Common myeloid progenitor, CD34-positive (primary cell): ENCODE measurements at regions not wholly inside any gene's neighbourhood (a gene's known extent, or its start where the extent isn't known, plus 50 kb on each side); places are given as distances from the start of the nearest gene placed in this dataset.

Source experiments
- CTCF ChIA-PET: fragments of 350-600 bp; sonication (Branson Sonifier 250); formaldehyde crosslinking; loops from one replicate; lab custom pipeline; 2021; ENCODE audit warnings: antibody characterized with exemption; lab: Charles Lee
- POLR2A ChIA-PET: fragments of 350-600 bp; sonication (Branson Sonifier 250); formaldehyde crosslinking; loops from one replicate; lab custom pipeline; 2021; ENCODE audit warnings: antibody characterized with exemption; lab: Charles Lee
- DNase-seq, 3 donors: peaks; one replicate each; pipeline versions ENCODE4 v3.0.0 to v3.0.0-alpha.2; 2013
- H3K27ac ChIP-seq, 2 experiments: 1 replicate in 1 of 2; 2 replicates in 1 of 2; pipeline ENCODE4 v1.7.0; 2013; ENCODE audit warnings: inconsistent platforms in 2 of 2, low read length in 2 of 2, mild to moderate bottlenecking in 2 of 2, low read depth in 1 of 2, moderate library complexity in 1 of 2; ENCODE audit not compliant: severe bottlenecking in 2 of 2, insufficient read depth in 1 of 2, poor library complexity in 1 of 2
- H3K27me3 ChIP-seq, 5 experiments: replicated peaks in 2 of 5; 1 replicate in 3 of 5; 2 replicates in 2 of 5; pipeline versions ENCODE4 v1.6.1 to v1.7.0; 2013; ENCODE audit warnings: low read length in 4 of 5, mild to moderate bottlenecking in 2 of 5, moderate library complexity in 2 of 5, inconsistent platforms in 1 of 5; ENCODE audit not compliant: insufficient read depth in 5 of 5, control insufficient read depth in 4 of 5
- H3K36me3 ChIP-seq, 4 experiments: 1 replicate in 2 of 4; 2 replicates in 2 of 4; pipeline versions ENCODE4 v1.6.1 to v1.7.0; 2013; ENCODE audit warnings: low read length in 3 of 4, control low read depth in 1 of 4, mild to moderate bottlenecking in 1 of 4; ENCODE audit not compliant: control insufficient read depth in 4 of 4, insufficient read depth in 4 of 4
- H3K4me1 ChIP-seq, 4 experiments: 1 replicate in 3 of 4; 2 replicates in 1 of 4; pipeline versions ENCODE4 v1.6.1 to v1.7.1; 2013; ENCODE audit warnings: low read length in 3 of 4, mild to moderate bottlenecking in 3 of 4, control low read depth in 1 of 4, inconsistent platforms in 1 of 4, moderate library complexity in 1 of 4; ENCODE audit not compliant: control insufficient read depth in 4 of 4, insufficient read depth in 4 of 4; ENCODE audit errors: control extremely low read depth in 1 of 4
- H3K4me3 ChIP-seq, 7 experiments: 1 replicate in 4 of 7; 2 replicates in 3 of 7; pipeline versions ENCODE4 v1.5.1 to v1.7.0; 2013; ENCODE audit warnings: mild to moderate bottlenecking in 7 of 7, low read length in 6 of 7, moderate library complexity in 6 of 7, inconsistent platforms in 2 of 7, low read depth in 2 of 7, control low read depth in 1 of 7; ENCODE audit not compliant: insufficient read depth in 4 of 7, control insufficient read depth in 1 of 7; ENCODE audit errors: extremely low read depth in 1 of 7
- H3K9me3 ChIP-seq, 5 experiments: 1 replicate in 4 of 5; 2 replicates in 1 of 5; pipeline versions ENCODE4 v1.6.1 to v1.7.1; 2013; ENCODE audit warnings: low read length in 4 of 5, mild to moderate bottlenecking in 2 of 5, inconsistent platforms in 1 of 5, low read depth in 1 of 5, moderate library complexity in 1 of 5; ENCODE audit not compliant: control insufficient read depth in 4 of 5, insufficient read depth in 2 of 5; ENCODE audit errors: control extremely low read depth in 1 of 5
- WGBS: methylation state at CpG from one replicate; pipeline ENCODE4 v1.1.5; 2013; ENCODE audit not compliant: insufficient coverage; 5-methylcytosine and 5-hydroxymethylcytosine counted together

- ChIA-PET POLR2A (no interaction called here), CTCF (interaction anchor here (1.6 kb wide), 1 partner anchor 13 kb away, joined by 4 read pairs; no protein-coding TSS in a partner anchor)
- Histone ChIP-seq H3K27me3 (no peaks in the 10 kb centered on the region), H3K36me3 (peaks cover 0 to 2% (median 0%) of the 10 kb centered on the region in 4 experiments), H3K4me3 (no peak overlapping the region), H3K9me3 (peaks cover 0 to 3% (median 0%) of the 10 kb centered on the region in 5 experiments), H3K27ac (no peak overlapping the region), H3K4me1 (no peaks in the 10 kb centered on the region)
- 94% methylated on average over 3 of the region's 4 CpGs for WGBS
- no peak for DNase-seq
These were observed 127.9 kb upstream of the TARS1 start for GRCh38 chr5:33312571-33313549.

- H3K27me3 ChIP-seq = no peaks in the 10 kb centered on the region
- H3K27ac ChIP-seq = no peak overlapping the region
- peaks cover 0 to 2% (median 0%) of the 10 kb centered on the region in 4 experiments for H3K36me3 ChIP-seq
- 100% methylated on average over 1 of the region's 1 CpG for WGBS
- CTCF ChIA-PET = interaction anchor here (1.1 to 1.4 kb wide), 2 partner anchors 15 to 607 kb away, joined by 3 to 4 read pairs; no protein-coding TSS in a partner anchor
- peaks cover 0 to 12% (median 7%) of the 10 kb centered on the region in 4 experiments for H3K4me1 ChIP-seq
- no peak overlapping the region for H3K4me3 ChIP-seq
- DNase-seq = no peak
- POLR2A ChIA-PET = no interaction called here
- peaks cover 0 to 3% (median 0%) of the 10 kb centered on the region in 5 experiments for H3K9me3 ChIP-seq
These were observed 125.6 kb upstream of the TARS1 start for GRCh38 chr5:33315189-33315588.

GRCh38 chr5:33316773-33317172 lies 124.0 kb upstream of the TARS1 start:
- peaks cover 0 to 3% (median 0%) of the 10 kb centered on the region in 5 experiments for H3K9me3 ChIP-seq

GRCh38 chr5:33317271-33317670 lies 123.5 kb upstream of the TARS1 start:
- Histone ChIP-seq H3K4me1 (peaks cover 0 to 14% (median 8%) of the 10 kb centered on the region in 4 experiments), H3K9me3 (peaks cover 0 to 3% (median 0%) of the 10 kb centered on the region in 5 experiments), H3K4me3 (no peak overlapping the region), H3K27me3 (no peaks in the 10 kb centered on the region), H3K27ac (no peak overlapping the region), H3K36me3 (peaks cover 0 to 2% (median 0%) of the 10 kb centered on the region in 4 experiments)
- POLR2A ChIA-PET = no interaction called here
- CTCF ChIA-PET = interaction anchor here (1.2 kb wide), 1 partner anchor 51 kb away, joined by 3 read pairs; no protein-coding TSS in a partner anchor
- no peak for DNase-seq
- no CpG with 5 or more reads among the region's 2 CpGs for WGBS

More at GRCh38 chr5:33316773-33317172, 124.0 kb upstream of the TARS1 start:
- no peak overlapping the region for H3K27ac ChIP-seq
- DNase-seq = no peak
- peaks cover 0 to 14% (median 8%) of the 10 kb centered on the region in 4 experiments for H3K4me1 ChIP-seq
- CTCF ChIA-PET = no interaction called here
- H3K4me3 ChIP-seq = no peak overlapping the region
- POLR2A ChIA-PET = no interaction called here
- no peaks in the 10 kb centered on the region for H3K27me3 ChIP-seq
- H3K36me3 ChIP-seq = peaks cover 0 to 2% (median 0%) of the 10 kb centered on the region in 4 experiments
- WGBS = no CpG with 5 or more reads among the region's 1 CpG

- H3K4me1 ChIP-seq = peaks cover 0 to 14% (median 8%) of the 10 kb centered on the region in 4 experiments
- H3K27ac ChIP-seq = no peak overlapping the region
- CTCF ChIA-PET = interaction anchor here (1.0 to 1.6 kb wide), 3 partner anchors 10 to 611 kb away, joined by 3 read pairs; no protein-coding TSS in a partner anchor
- POLR2A ChIA-PET = no interaction called here
- H3K36me3 ChIP-seq = no peaks in the 10 kb centered on the region
- no peaks in the 10 kb centered on the region for H3K9me3 ChIP-seq
- no peak overlapping the region for H3K4me3 ChIP-seq
- DNase-seq = no peak
- no peaks in the 10 kb centered on the region for H3K27me3 ChIP-seq
- WGBS = no CpG with 5 or more reads among the region's 1 CpG
These were observed 121.6 kb upstream of the TARS1 start for GRCh38 chr5:33319151-33319550.

GRCh38 chr5:33319841-33320240 lies 120.9 kb upstream of the TARS1 start:
- no peak overlapping the region for H3K4me3 ChIP-seq
- no peaks in the 10 kb centered on the region for H3K36me3 ChIP-seq
- no peaks in the 10 kb centered on the region for H3K9me3 ChIP-seq
- POLR2A ChIA-PET = interaction anchor here (0.5 kb wide), 1 partner anchor 20 kb away, joined by 3 read pairs; no protein-coding TSS in a partner anchor
- no peak overlapping the region for H3K27ac ChIP-seq
- no peaks in the 10 kb centered on the region for H3K27me3 ChIP-seq
- H3K4me1 ChIP-seq = peaks cover 0 to 14% (median 8%) of the 10 kb centered on the region in 4 experiments
- DNase-seq = peak; percentile 10 to 44 (median 33)
- CTCF ChIA-PET = interaction anchor here (0.6 to 1.6 kb wide), 6 partner anchors 9 to 611 kb away, joined by 3 read pairs; no protein-coding TSS in a partner anchor
- WGBS = 0% methylated on average over 1 of the region's 1 CpG
